Upper lobe of left lung (tissue), 6 donors: ENCODE measurements at regions not wholly inside any gene's neighbourhood (a gene's known extent, or its start where the extent isn't known, plus 50 kb on each side); places are given as distances from the start of the nearest gene placed in this dataset.

Experiments
- ATAC-seq, 2 donors: fragments of 200-7000 bp; cut with Tn5 transposase; one replicate each; pipeline ENCODE4 v1.9.1; 2022; ENCODE audit warnings: mild to moderate bottlenecking in 2 of 2, moderate library complexity in 2 of 2; ENCODE audit not compliant: low FRiP score in 2 of 2
- DNase-seq, 2 donors: peaks; one replicate each; pipeline ENCODE4 v3.0.0-alpha.2; 2019 to 2020
- H3K27ac ChIP-seq, 4 donors: fragments of 200-600 bp; sonication (generic); one replicate each; pipeline ENCODE4 v1.5.1; 2016 to 2019
- H3K27me3 ChIP-seq, 4 donors: fragments of 200-600 bp; sonication (generic); one replicate each; pipeline ENCODE4 v1.5.1; 2017 to 2019
- H3K36me3 ChIP-seq, 4 donors: fragments of 200-600 bp; sonication (generic); one replicate each; pipeline ENCODE4 v1.5.1; 2016 to 2019
- H3K4me1 ChIP-seq, 4 donors: fragments of 200-600 bp; sonication (generic); one replicate each; pipeline ENCODE4 v1.5.1; 2018 to 2019
- H3K4me3 ChIP-seq, 4 donors: fragments of 200-600 bp; sonication (generic); one replicate each; pipeline ENCODE4 v1.5.1; 2017 to 2019; ENCODE audit warnings: mild to moderate bottlenecking in 2 of 4, moderate library complexity in 1 of 4
- H3K9me3 ChIP-seq, 4 donors: fragments of 200-600 bp; sonication (generic); one replicate each; pipeline ENCODE4 v1.5.1; 2018 to 2019
- CTCF ChIP-seq, 6 experiments: fragments of 450-650 bp in 4 of 6; fragments of 200-600 bp in 2 of 6; sonication (generic) in 2 of 6; IDR thresholded peaks; one replicate each; pipeline ENCODE4 v1.5.1; 2016 to 2019; ENCODE audit warnings: antibody characterized with exemption in 6 of 6
- EP300 ChIP-seq, 4 donors: sonication (generic); formaldehyde crosslinking; IDR thresholded peaks; one replicate each; pipeline ENCODE4 v1.5.1; 2017; ENCODE audit warnings: antibody characterized with exemption in 4 of 4, control low read depth in 2 of 4
- POLR2A ChIP-seq, 4 donors: fragments of 450-650 bp; IDR thresholded peaks; one replicate each; pipeline ENCODE4 v1.5.1; 2016 to 2017; ENCODE audit warnings: antibody characterized with exemption in 4 of 4, mild to moderate bottlenecking in 2 of 4
- POLR2AphosphoS5 ChIP-seq, 2 donors: sonication (generic); formaldehyde crosslinking; IDR thresholded peaks; one replicate each; pipeline ENCODE4 v1.5.1; 2017; ENCODE audit warnings: antibody characterized with exemption in 2 of 2
- WGBS, 2 donors: methylation state at CpG; one replicate each; pipeline ENCODE4 v1.1.5; 2017 to 2018; 5-methylcytosine and 5-hydroxymethylcytosine counted together
- donor health status: DM: no; HTN: no; CAD: no; lungs with moderate emphysema.
- donor health status: DM: no; HTN: yes; CAD: no; lungs with severe emphysema.

GRCh38 chr2:6392966-6393365 is 472.7 kb downstream of the CMPK2 start:
- TF ChIP-seq EP300 (IDR thresholded peaks at IDR 0.05) (no peak), POLR2A (IDR thresholded peaks at IDR 0.05) (no peak), POLR2AphosphoS5 (IDR thresholded peaks at IDR 0.05) (no peak), CTCF (IDR thresholded peaks at IDR 0.05) (no peak)
- H3K9me3 ChIP-seq = no peaks in the 10 kb centered on the region
- H3K27me3 ChIP-seq = no peaks in the 10 kb centered on the region
- no peak overlapping the region for H3K27ac ChIP-seq
- ATAC-seq = no peak
- no peaks in the 10 kb centered on the region for H3K4me1 ChIP-seq
- 58 to 85% methylated on average over 6 of the region's 6 CpGs for WGBS, 2 donors
- H3K4me3 ChIP-seq = no peak overlapping the region
- no peak for DNase-seq
- H3K36me3 ChIP-seq = no peaks in the 10 kb centered on the region

- H3K9me3 ChIP-seq = no peaks in the 10 kb centered on the region
- H3K27me3 ChIP-seq = no peaks in the 10 kb centered on the region
- DNase-seq (no peak), ATAC-seq (no peak)
- H3K36me3 ChIP-seq = no peaks in the 10 kb centered on the region
- no peaks in the 10 kb centered on the region for H3K4me1 ChIP-seq
- no peak overlapping the region for H3K4me3 ChIP-seq
- TF ChIP-seq EP300 (IDR thresholded peaks at IDR 0.05) (no peak), CTCF (IDR thresholded peaks at IDR 0.05) (no peak), POLR2AphosphoS5 (IDR thresholded peaks at IDR 0.05) (no peak), POLR2A (IDR thresholded peaks at IDR 0.05) (no peak)
- WGBS, 2 donors = 67 to 70% methylated on average over 3 of the region's 3 CpGs
- H3K27ac ChIP-seq = no peak overlapping the region
Measured at GRCh38 chr2:6393819-6394218, 471.9 kb downstream of the CMPK2 start.

GRCh38 chr2:6394276-6394675 is 471.4 kb downstream of the CMPK2 start:
- WGBS, 2 donors = 89 to 91% methylated on average over 2 of the region's 2 CpGs
- Histone ChIP-seq H3K36me3 (no peaks in the 10 kb centered on the region), H3K27ac (no peak overlapping the region), H3K4me3 (no peak overlapping the region), H3K4me1 (no peaks in the 10 kb centered on the region), H3K9me3 (no peaks in the 10 kb centered on the region), H3K27me3 (no peaks in the 10 kb centered on the region)
- ATAC-seq = no peak
- no peak for DNase-seq
- no peak for TF ChIP-seq POLR2AphosphoS5 (IDR thresholded peaks at IDR 0.05)
- TF ChIP-seq CTCF (IDR thresholded peaks at IDR 0.05) = no peak
- no peak for TF ChIP-seq POLR2A (IDR thresholded peaks at IDR 0.05)
- TF ChIP-seq EP300 (IDR thresholded peaks at IDR 0.05) = no peak

GRCh38 chr2:6398421-6398820 is 467.3 kb downstream of the CMPK2 start:
- 94% methylated on average over 2 of the region's 2 CpGs for WGBS, 2 donors
- Histone ChIP-seq H3K9me3 (no peaks in the 10 kb centered on the region), H3K27me3 (no peaks in the 10 kb centered on the region), H3K4me3 (no peak overlapping the region), H3K4me1 (no peaks in the 10 kb centered on the region), H3K36me3 (no peaks in the 10 kb centered on the region), H3K27ac (no peak overlapping the region)
- no peak for TF ChIP-seq CTCF (IDR thresholded peaks at IDR 0.05)
- TF ChIP-seq POLR2AphosphoS5 (IDR thresholded peaks at IDR 0.05) = no peak
- no peak for TF ChIP-seq POLR2A (IDR thresholded peaks at IDR 0.05)
- TF ChIP-seq EP300 (IDR thresholded peaks at IDR 0.05) = no peak
- no peak for ATAC-seq
- DNase-seq = no peak

GRCh38 chr2:6401301-6401700 is 464.4 kb downstream of the CMPK2 start:
- Histone ChIP-seq H3K36me3 (no peaks in the 10 kb centered on the region), H3K27me3 (no peaks in the 10 kb centered on the region), H3K9me3 (no peaks in the 10 kb centered on the region), H3K27ac (no peak overlapping the region), H3K4me1 (no peaks in the 10 kb centered on the region), H3K4me3 (no peak overlapping the region)
- TF ChIP-seq POLR2AphosphoS5 (IDR thresholded peaks at IDR 0.05) (no peak), CTCF (IDR thresholded peaks at IDR 0.05) (no peak), EP300 (IDR thresholded peaks at IDR 0.05) (no peak), POLR2A (IDR thresholded peaks at IDR 0.05) (no peak)
- 68 to 83% methylated on average over 3 of the region's 3 CpGs for WGBS, 2 donors
- no peak for ATAC-seq
- no peak for DNase-seq
